SK-N-SH (cell line): ENCODE measurements at regions not wholly inside any gene's neighbourhood (a gene's known extent, or its start where the extent isn't known, plus 50 kb on each side); places are given as distances from the start of the nearest gene placed in this dataset.

ENCODE experiments used
- CTCF ChIA-PET: fragments of 300-600, 350-600 bp; formaldehyde crosslinking; extraction: SDS; loops from one replicate; lab custom pipeline; 2021; lab: Yijun Ruan, JAX
- POLR2A ChIA-PET: fragments of 350-600 bp; sonication (Branson Sonifier 250); formaldehyde crosslinking; extraction: SDS; loops from one replicate; lab custom pipeline; 2020; ENCODE audit warnings: antibody characterized with exemption, inconsistent platforms; lab: Yijun Ruan, JAX
- DNase-seq: peaks from one replicate; pipeline ENCODE4 v3.0.0; 2012
- H2AFZ ChIP-seq: fragments of 200-600 bp; sonication (generic); 2 replicates; pipeline ENCODE4 v1.8.1; 2016; ENCODE audit warnings: antibody characterized with exemption, mild to moderate bottlenecking, low read depth
- H3F3A ChIP-seq: fragments of 200-600 bp; sonication (generic); replicated peaks from 2 replicates; pipeline ENCODE3; 2016; ENCODE audit warnings: antibody characterized with exemption, mild to moderate bottlenecking; ENCODE audit not compliant: insufficient read depth
- H3K27ac ChIP-seq, 2 experiments: fragments of 200-500 bp in 1 of 2; fragments of 200-600 bp in 1 of 2; sonication (Bioruptor generic) in 1 of 2; sonication (generic), shearing (Covaris generic) in 1 of 2; 2 replicates each; pipeline versions ENCODE4 v1.5.1 to v1.6.1; 2014 to 2016; ENCODE audit warnings: low read depth in 2 of 2, inconsistent platforms in 1 of 2, low read length in 1 of 2, mild to moderate bottlenecking in 1 of 2, mixed read lengths in 1 of 2
- H3K27me3 ChIP-seq: fragments of 200-600 bp; sonication (generic), shearing (Covaris generic); 2 replicates; pipeline ENCODE4 v1.6.1; 2016; ENCODE audit warnings: mixed run types; ENCODE audit not compliant: insufficient read depth
- H3K36me3 ChIP-seq, 2 experiments: fragments of 200-500 bp in 1 of 2; fragments of 200-600 bp in 1 of 2; sonication (Bioruptor generic) in 1 of 2; sonication (generic) in 1 of 2; replicated peaks in 1 of 2; 2 replicates each; pipeline versions ENCODE3 to v1.5.1; 2014 to 2016; ENCODE audit warnings: low read length in 1 of 2, mild to moderate bottlenecking in 1 of 2; ENCODE audit not compliant: insufficient read depth in 2 of 2, control insufficient read depth in 1 of 2
- H3K4me1 ChIP-seq, 2 experiments: fragments of 200-500 bp in 1 of 2; fragments of 200-600 bp in 1 of 2; sonication (Bioruptor generic) in 1 of 2; sonication (generic), shearing (Covaris generic) in 1 of 2; 2 replicates each; pipeline versions ENCODE4 v1.5.1 to v1.6.1; 2014 to 2016; ENCODE audit warnings: low read depth in 1 of 2, low read length in 1 of 2, mixed run types in 1 of 2; ENCODE audit not compliant: insufficient read depth in 2 of 2, control insufficient read depth in 1 of 2
- H3K4me2 ChIP-seq: fragments of 200-600 bp; sonication (generic), shearing (Covaris generic); 2 replicates; pipeline ENCODE4 v1.6.1; 2017; ENCODE audit warnings: mixed run types
- H3K4me3 ChIP-seq, 2 experiments: fragments of 200-500 bp in 1 of 2; fragments of 200-600 bp in 1 of 2; sonication (Bioruptor generic) in 1 of 2; sonication (generic), shearing (Covaris generic) in 1 of 2; 2 replicates each; pipeline versions ENCODE4 v1.5.1 to v1.8.1; 2014 to 2016; ENCODE audit warnings: low read depth in 2 of 2, inconsistent platforms in 1 of 2, low read length in 1 of 2, mild to moderate bottlenecking in 1 of 2, mixed read lengths in 1 of 2, moderate library complexity in 1 of 2
- H3K79me2 ChIP-seq: fragments of 200-600 bp; sonication (generic); 2 replicates; pipeline ENCODE4 v1.8.1; 2017; ENCODE audit warnings: mild to moderate bottlenecking; ENCODE audit not compliant: insufficient read depth
- H3K9ac ChIP-seq: fragments of 200-600 bp; sonication (generic); 2 replicates; pipeline ENCODE4 v1.6.1; 2017; ENCODE audit warnings: mixed run types
- H3K9me2 ChIP-seq: fragments of 200-600 bp; sonication (generic); 2 replicates; pipeline ENCODE4 v1.6.1; 2017; ENCODE audit warnings: mixed run types
- H3K9me3 ChIP-seq: fragments of 200-600 bp; sonication (generic); 2 replicates; pipeline ENCODE4 v1.6.1; 2017; ENCODE audit warnings: mixed run types, mild to moderate bottlenecking, moderate library complexity
- H4K20me1 ChIP-seq: fragments of 200-600 bp; sonication (generic); 2 replicates; pipeline ENCODE4 v1.6.1; 2017; ENCODE audit warnings: mild to moderate bottlenecking, mixed run types; ENCODE audit not compliant: insufficient read depth
- ELF1 ChIP-seq: IDR thresholded peaks from 2 replicates; pipeline ENCODE4 v1.4.0; 2012
- EP300 ChIP-seq, 2 experiments: IDR thresholded peaks; 2 replicates each; pipeline versions ENCODE4 v1.4.0 to v1.6.1; 2012; ENCODE audit warnings: borderline replicate concordance in 1 of 2, low read depth in 1 of 2, low read length in 1 of 2
- EZH2phosphoT487 ChIP-seq: fragments of 200-600 bp; sonication (generic); IDR thresholded peaks from 2 replicates; pipeline ENCODE4 v1.6.1; 2017; ENCODE audit warnings: low read depth, mixed run types, mild to moderate bottlenecking, antibody characterized with exemption, moderate library complexity, borderline replicate concordance
- FOSL2 ChIP-seq: IDR thresholded peaks from 2 replicates; pipeline ENCODE4 v1.4.0; 2012; ENCODE audit warnings: low read depth, mild to moderate bottlenecking, moderate library complexity, borderline replicate concordance
- FOXJ3 ChIP-seq: sonication (generic); formaldehyde crosslinking; IDR thresholded peaks from 2 replicates; pipeline ENCODE4 v1.5.1; 2020; ENCODE audit warnings: mild to moderate bottlenecking, missing genetic modification reagents
- FOXM1 ChIP-seq: IDR thresholded peaks from 2 replicates; pipeline ENCODE4 v1.4.0; 2012; ENCODE audit warnings: low read depth, mild to moderate bottlenecking
- GATA2 ChIP-seq: sonication (generic); formaldehyde crosslinking; IDR thresholded peaks from 2 replicates; pipeline ENCODE4 v1.5.0; 2020; ENCODE audit warnings: mild to moderate bottlenecking, missing genetic modification reagents
- JUND ChIP-seq: IDR thresholded peaks from 2 replicates; pipeline ENCODE4 v1.4.0; 2012
- MEF2A ChIP-seq: IDR thresholded peaks from 2 replicates; pipeline ENCODE4 v1.4.0; 2012; ENCODE audit warnings: low read depth, borderline replicate concordance
- MXI1 ChIP-seq: IDR thresholded peaks from 2 replicates; pipeline ENCODE4 v1.6.1; 2012; ENCODE audit warnings: mild to moderate bottlenecking, low read depth, low read length, improper control_type of control experiment
- NRF1 ChIP-seq: IDR thresholded peaks from 2 replicates; pipeline ENCODE4 v1.6.1; 2012; ENCODE audit warnings: low read depth, mild to moderate bottlenecking, low read length
- POLR2AphosphoS5 ChIP-seq: IDR thresholded peaks from 2 replicates; pipeline ENCODE4 v1.6.1; 2012; ENCODE audit warnings: low read depth, low read length
- RAD21 ChIP-seq: IDR thresholded peaks from 2 replicates; pipeline ENCODE4 v1.6.1; 2012; ENCODE audit warnings: mild to moderate bottlenecking, low read length
- RXRA ChIP-seq: IDR thresholded peaks from 2 replicates; pipeline ENCODE4 v1.4.0; 2012; ENCODE audit warnings: low read depth, mild to moderate bottlenecking, borderline replicate concordance
- SIN3A ChIP-seq: IDR thresholded peaks from 2 replicates; pipeline ENCODE4 v1.6.1; 2012; ENCODE audit warnings: low read depth, mild to moderate bottlenecking, low read length, moderate library complexity, borderline replicate concordance
- SMC3 ChIP-seq: IDR thresholded peaks from 2 replicates; pipeline ENCODE4 v1.6.1; 2012; ENCODE audit warnings: low read depth, low read length, improper control_type of control experiment
- TEAD4 ChIP-seq: IDR thresholded peaks from 2 replicates; pipeline ENCODE4 v1.4.0; 2012; ENCODE audit warnings: mild to moderate bottlenecking, borderline replicate concordance; ENCODE audit not compliant: insufficient read depth
- YY1 ChIP-seq: IDR thresholded peaks from 2 replicates; pipeline ENCODE4 v1.4.0; 2012; ENCODE audit warnings: low read depth, mild to moderate bottlenecking
- WGBS: methylation state at CpG from one replicate; pipeline ENCODE4 v1.1.6; 2017; ENCODE audit warnings: low lambda C conversion rate; 5-methylcytosine and 5-hydroxymethylcytosine counted together
- TF ChIP-seq, protein P1 (sequence below): IDR thresholded peaks from 2 replicates; pipeline ENCODE4 v1.6.1; 2012; ENCODE audit warnings: mild to moderate bottlenecking, low read depth, low read length, moderate library complexity
- TF ChIP-seq, protein P2 (sequence below): IDR thresholded peaks from 2 replicates; pipeline ENCODE4 v1.4.0; 2012; ENCODE audit warnings: low read depth
- TF ChIP-seq, protein P3 (sequence below): IDR thresholded peaks from 2 replicates; pipeline ENCODE4 v1.4.0; 2012; ENCODE audit warnings: low read depth, borderline replicate concordance
- TF ChIP-seq, protein P4 (sequence below): fragments of 150-350 bp; IDR thresholded peaks from 2 replicates; pipeline ENCODE4 v1.6.1; 2017; ENCODE audit warnings: antibody characterized with exemption, low read length, low read depth, borderline replicate concordance

DNA sequence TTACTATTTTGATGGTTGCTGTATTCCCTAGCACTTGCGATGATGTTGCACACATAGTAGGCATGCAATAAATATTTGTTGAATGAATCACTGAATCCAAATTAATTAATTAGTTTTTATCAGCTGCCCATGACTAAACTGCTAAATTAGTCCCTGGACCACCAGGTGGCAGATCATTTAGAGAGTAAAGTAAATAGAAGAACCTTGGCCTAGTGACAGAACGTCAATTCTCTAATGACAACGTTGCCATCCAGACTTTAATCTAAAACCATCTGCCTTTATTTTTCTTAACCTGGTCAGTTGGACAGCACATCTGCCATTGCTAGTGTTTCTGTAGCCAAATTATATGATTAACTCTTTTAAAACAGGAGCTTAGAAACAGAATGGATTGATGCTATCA, 457.5 kb downstream of the KIF4B start:
- 35% methylated on average over 3 of the region's 3 CpGs for WGBS
- Histone ChIP-seq H3K9ac (no peak overlapping the region), H3K79me2 (no peaks in the 10 kb centered on the region), H3K4me1 (no peaks in the 10 kb centered on the region), H4K20me1 (no peaks in the 10 kb centered on the region), H2AFZ (no peak overlapping the region), H3K4me2 (no peak overlapping the region), H3K27me3 (no peaks in the 10 kb centered on the region), H3K9me3 (no peaks in the 10 kb centered on the region), H3K9me2 (no peaks in the 10 kb centered on the region), H3K27ac (no peak overlapping the region), H3K4me3 (no peak overlapping the region), H3K36me3 (no peaks in the 10 kb centered on the region), H3F3A (no peaks in the 10 kb centered on the region)
- ChIA-PET POLR2A (no interaction called here), CTCF (no interaction called here)
- TF ChIP-seq RAD21 (no peak), SMC3 (no peak), FOSL2 (no peak), MEF2A (no peak), YY1 (no peak), POLR2AphosphoS5 (no peak), MXI1 (no peak), TEAD4 (no peak), FOXM1 (no peak), GATA2 (no peak), ELF1 (no peak)
- TF ChIP-seq, protein P1, sequence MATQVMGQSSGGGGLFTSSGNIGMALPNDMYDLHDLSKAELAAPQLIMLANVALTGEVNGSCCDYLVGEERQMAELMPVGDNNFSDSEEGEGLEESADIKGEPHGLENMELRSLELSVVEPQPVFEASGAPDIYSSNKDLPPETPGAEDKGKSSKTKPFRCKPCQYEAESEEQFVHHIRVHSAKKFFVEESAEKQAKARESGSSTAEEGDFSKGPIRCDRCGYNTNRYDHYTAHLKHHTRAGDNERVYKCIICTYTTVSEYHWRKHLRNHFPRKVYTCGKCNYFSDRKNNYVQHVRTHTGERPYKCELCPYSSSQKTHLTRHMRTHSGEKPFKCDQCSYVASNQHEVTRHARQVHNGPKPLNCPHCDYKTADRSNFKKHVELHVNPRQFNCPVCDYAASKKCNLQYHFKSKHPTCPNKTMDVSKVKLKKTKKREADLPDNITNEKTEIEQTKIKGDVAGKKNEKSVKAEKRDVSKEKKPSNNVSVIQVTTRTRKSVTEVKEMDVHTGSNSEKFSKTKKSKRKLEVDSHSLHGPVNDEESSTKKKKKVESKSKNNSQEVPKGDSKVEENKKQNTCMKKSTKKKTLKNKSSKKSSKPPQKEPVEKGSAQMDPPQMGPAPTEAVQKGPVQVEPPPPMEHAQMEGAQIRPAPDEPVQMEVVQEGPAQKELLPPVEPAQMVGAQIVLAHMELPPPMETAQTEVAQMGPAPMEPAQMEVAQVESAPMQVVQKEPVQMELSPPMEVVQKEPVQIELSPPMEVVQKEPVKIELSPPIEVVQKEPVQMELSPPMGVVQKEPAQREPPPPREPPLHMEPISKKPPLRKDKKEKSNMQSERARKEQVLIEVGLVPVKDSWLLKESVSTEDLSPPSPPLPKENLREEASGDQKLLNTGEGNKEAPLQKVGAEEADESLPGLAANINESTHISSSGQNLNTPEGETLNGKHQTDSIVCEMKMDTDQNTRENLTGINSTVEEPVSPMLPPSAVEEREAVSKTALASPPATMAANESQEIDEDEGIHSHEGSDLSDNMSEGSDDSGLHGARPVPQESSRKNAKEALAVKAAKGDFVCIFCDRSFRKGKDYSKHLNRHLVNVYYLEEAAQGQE: no peak
- TF ChIP-seq, protein P2, sequence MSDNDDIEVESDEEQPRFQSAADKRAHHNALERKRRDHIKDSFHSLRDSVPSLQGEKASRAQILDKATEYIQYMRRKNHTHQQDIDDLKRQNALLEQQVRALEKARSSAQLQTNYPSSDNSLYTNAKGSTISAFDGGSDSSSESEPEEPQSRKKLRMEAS: no peak
- no peak for DNase-seq

DNA sequence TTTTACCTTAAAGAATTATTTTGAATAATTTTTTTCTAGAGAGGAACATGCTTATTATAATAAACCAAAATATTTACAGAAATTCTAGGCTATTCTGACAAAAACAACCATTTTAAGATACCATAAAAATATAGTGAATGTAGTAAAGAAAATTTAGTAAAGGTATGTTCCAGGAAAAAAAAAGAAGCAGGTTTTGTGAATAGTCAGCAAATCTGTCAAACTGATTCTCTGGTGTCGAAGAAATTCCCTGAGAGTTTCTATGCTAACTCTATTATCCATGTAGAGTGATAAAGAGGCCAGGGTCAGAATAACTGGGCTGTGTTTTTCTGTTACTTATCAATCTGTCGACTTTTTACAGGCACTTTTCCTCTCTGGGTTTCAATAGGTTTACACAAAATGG, 459.2 kb downstream of the KIF4B start:
- Histone ChIP-seq H3K9me2 (no peaks in the 10 kb centered on the region), H3K36me3 (no peaks in the 10 kb centered on the region)
- CTCF ChIA-PET: no interaction called here
- TF ChIP-seq EP300 (IDR thresholded peaks at IDR 0.05; ENCODE audit: borderline replicate concordance in 1 of 2, low read depth in 1 of 2, low read length in 1 of 2) (no peak), NRF1 (no peak), MXI1 (no peak), RXRA (no peak), SIN3A (no peak), FOXM1 (no peak), YY1 (no peak), JUND (no peak), POLR2AphosphoS5 (no peak), FOXJ3 (CRISPR knock-in tag) (no peak), FOSL2 (no peak), GATA2 (no peak), EZH2phosphoT487 (no peak)
- TF ChIP-seq, protein P3, sequence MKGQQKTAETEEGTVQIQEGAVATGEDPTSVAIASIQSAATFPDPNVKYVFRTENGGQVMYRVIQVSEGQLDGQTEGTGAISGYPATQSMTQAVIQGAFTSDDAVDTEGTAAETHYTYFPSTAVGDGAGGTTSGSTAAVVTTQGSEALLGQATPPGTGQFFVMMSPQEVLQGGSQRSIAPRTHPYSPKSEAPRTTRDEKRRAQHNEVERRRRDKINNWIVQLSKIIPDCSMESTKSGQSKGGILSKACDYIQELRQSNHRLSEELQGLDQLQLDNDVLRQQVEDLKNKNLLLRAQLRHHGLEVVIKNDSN: no peak
- TF ChIP-seq, protein P2: no peak
- TF ChIP-seq, protein P4, sequence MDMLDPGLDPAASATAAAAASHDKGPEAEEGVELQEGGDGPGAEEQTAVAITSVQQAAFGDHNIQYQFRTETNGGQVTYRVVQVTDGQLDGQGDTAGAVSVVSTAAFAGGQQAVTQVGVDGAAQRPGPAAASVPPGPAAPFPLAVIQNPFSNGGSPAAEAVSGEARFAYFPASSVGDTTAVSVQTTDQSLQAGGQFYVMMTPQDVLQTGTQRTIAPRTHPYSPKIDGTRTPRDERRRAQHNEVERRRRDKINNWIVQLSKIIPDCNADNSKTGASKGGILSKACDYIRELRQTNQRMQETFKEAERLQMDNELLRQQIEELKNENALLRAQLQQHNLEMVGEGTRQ: no peak

More for the DNA sequence above, 459.2 kb downstream of the KIF4B start:
- Histone ChIP-seq H3K79me2 (no peaks in the 10 kb centered on the region), H3K27me3 (no peaks in the 10 kb centered on the region), H3K4me2 (no peak overlapping the region), H4K20me1 (no peaks in the 10 kb centered on the region), H3F3A (no peaks in the 10 kb centered on the region), H3K9me3 (no peaks in the 10 kb centered on the region), H3K4me3 (no peak overlapping the region), H3K9ac (no peak overlapping the region), H3K4me1 (no peaks in the 10 kb centered on the region), H2AFZ (no peak overlapping the region), H3K27ac (no peak overlapping the region)
- WGBS: 19% methylated on average over 2 of the region's 2 CpGs
- DNase-seq: no peak
- POLR2A ChIA-PET: no interaction called here
